HEK293 (cell line): ENCODE measurements at regions not wholly inside any gene's neighbourhood (a gene's known extent, or its start where the extent isn't known, plus 50 kb on each side); places are given as distances from the start of the nearest gene placed in this dataset.

ENCODE experiments used
- GLIS1 ChIP-seq: fragments of 450-650 bp; formaldehyde crosslinking; IDR thresholded peaks from 2 replicates; pipeline ENCODE4 v1.5.1; 2016; ENCODE audit warnings: missing biosample characterization, missing genetic modification characterization
- HOXD13 ChIP-seq: sonication (generic); formaldehyde crosslinking; IDR thresholded peaks from 2 replicates; pipeline ENCODE4 v1.8.0; 2022; ENCODE audit warnings: missing genetic modification reagents, borderline replicate concordance
- IKZF3 ChIP-seq: fragments of 450-650 bp; IDR thresholded peaks from 2 replicates; pipeline ENCODE4 v1.5.0; 2018; ENCODE audit warnings: missing biosample characterization, mild to moderate bottlenecking, missing genetic modification characterization, moderate library complexity
- KLF10 ChIP-seq: fragments of 450-650 bp; IDR thresholded peaks from 2 replicates; pipeline ENCODE4 v1.5.1; 2018; ENCODE audit warnings: missing biosample characterization, mild to moderate bottlenecking, missing genetic modification characterization
- OSR2 ChIP-seq: fragments of 450-650 bp; formaldehyde crosslinking; IDR thresholded peaks from 2 replicates; pipeline ENCODE4 v1.5.1; 2016; ENCODE audit warnings: missing biosample characterization, missing genetic modification characterization
- ZBTB7A ChIP-seq: fragments of 450-650 bp; formaldehyde crosslinking; IDR thresholded peaks from 2 replicates; pipeline ENCODE4 v1.5.1; 2016; ENCODE audit warnings: low read depth, missing biosample characterization, missing genetic modification characterization
- ZNF146 ChIP-seq: fragments of 450-650 bp; formaldehyde crosslinking; IDR thresholded peaks from 2 replicates; pipeline ENCODE4 v1.5.1; 2016; ENCODE audit warnings: missing biosample characterization, missing genetic modification characterization
- ZNF155 ChIP-seq: fragments of 450-650 bp; formaldehyde crosslinking; IDR thresholded peaks from 2 replicates; pipeline ENCODE4 v1.5.1; 2016; ENCODE audit warnings: missing biosample characterization, missing genetic modification characterization
- ZNF169 ChIP-seq: fragments of 450-650 bp; formaldehyde crosslinking; IDR thresholded peaks from 2 replicates; pipeline ENCODE4 v1.5.1; 2016; ENCODE audit warnings: missing biosample characterization, missing genetic modification characterization
- ZNF174 ChIP-seq: fragments of 450-650 bp; formaldehyde crosslinking; IDR thresholded peaks from 2 replicates; pipeline ENCODE4 v1.5.0; 2017; ENCODE audit warnings: missing biosample characterization, mild to moderate bottlenecking, missing genetic modification characterization
- ZNF19 ChIP-seq: fragments of 450-650 bp; formaldehyde crosslinking; IDR thresholded peaks from 2 replicates; pipeline ENCODE4; 2016; ENCODE audit warnings: missing biosample characterization, missing genetic modification characterization, low read depth
- ZNF2 ChIP-seq: fragments of 450-650 bp; formaldehyde crosslinking; IDR thresholded peaks from 2 replicates; pipeline ENCODE4 v1.5.1; 2016; ENCODE audit warnings: missing biosample characterization, missing genetic modification characterization
- ZNF239 ChIP-seq: fragments of 450-650 bp; formaldehyde crosslinking; IDR thresholded peaks from 2 replicates; pipeline ENCODE4 v1.5.1; 2016; ENCODE audit warnings: missing biosample characterization, missing genetic modification characterization
- ZNF24 ChIP-seq: fragments of 450-650 bp; formaldehyde crosslinking; IDR thresholded peaks from 2 replicates; pipeline ENCODE4 v1.5.1; 2016; ENCODE audit warnings: missing biosample characterization, missing genetic modification characterization
- ZNF248 ChIP-seq: fragments of 450-650 bp; formaldehyde crosslinking; IDR thresholded peaks from 2 replicates; pipeline ENCODE4 v1.5.1; 2017; ENCODE audit warnings: missing biosample characterization, missing genetic modification characterization
- ZNF324 ChIP-seq: fragments of 450-650 bp; formaldehyde crosslinking; IDR thresholded peaks from 2 replicates; pipeline ENCODE4 v1.5.1; 2016; ENCODE audit warnings: missing biosample characterization, missing genetic modification characterization
- ZNF341 ChIP-seq: fragments of 450-650 bp; formaldehyde crosslinking; IDR thresholded peaks from 2 replicates; pipeline ENCODE4; 2016; ENCODE audit warnings: low read depth, missing biosample characterization, missing genetic modification characterization
- ZNF423 ChIP-seq: fragments of 450-650 bp; formaldehyde crosslinking; IDR thresholded peaks from 2 replicates; pipeline ENCODE4 v1.5.1; 2016; ENCODE audit warnings: missing biosample characterization, missing genetic modification characterization
- ZNF48 ChIP-seq: fragments of 450-650 bp; formaldehyde crosslinking; IDR thresholded peaks from 2 replicates; pipeline ENCODE4 v1.5.1; 2016; ENCODE audit warnings: missing biosample characterization, missing genetic modification characterization
- ZNF549 ChIP-seq: fragments of 450-650 bp; IDR thresholded peaks from 2 replicates; pipeline ENCODE4 v1.5.1; 2018; ENCODE audit warnings: missing biosample characterization, missing genetic modification characterization, mild to moderate bottlenecking, inconsistent platforms, moderate library complexity
- ZNF560 ChIP-seq: fragments of 450-650 bp; formaldehyde crosslinking; IDR thresholded peaks from 2 replicates; pipeline ENCODE4 v1.5.1; 2017; ENCODE audit warnings: missing biosample characterization, missing genetic modification characterization, borderline replicate concordance
- ZNF585B ChIP-seq: fragments of 450-650 bp; formaldehyde crosslinking; IDR thresholded peaks from 2 replicates; pipeline ENCODE4 v1.5.1; 2016; ENCODE audit warnings: missing biosample characterization, missing genetic modification characterization
- ZNF596 ChIP-seq: fragments of 450-650 bp; IDR thresholded peaks from 2 replicates; pipeline ENCODE4 v1.5.0; 2018; ENCODE audit warnings: missing biosample characterization, mild to moderate bottlenecking, missing genetic modification characterization, moderate library complexity
- ZNF621 ChIP-seq: fragments of 450-650 bp; formaldehyde crosslinking; IDR thresholded peaks from 2 replicates; pipeline ENCODE4 v1.5.1; 2017; ENCODE audit warnings: missing biosample characterization, missing genetic modification characterization
- ZNF670 ChIP-seq: fragments of 450-650 bp; formaldehyde crosslinking; IDR thresholded peaks from 2 replicates; pipeline ENCODE4 v1.5.1; 2016; ENCODE audit warnings: missing biosample characterization, missing genetic modification characterization, low read depth
- ZNF747 ChIP-seq: fragments of 450-650 bp; formaldehyde crosslinking; IDR thresholded peaks from 2 replicates; pipeline ENCODE4 v1.5.1; 2016; ENCODE audit warnings: missing biosample characterization, missing genetic modification characterization
- ZNF768 ChIP-seq: fragments of 450-650 bp; formaldehyde crosslinking; IDR thresholded peaks from 2 replicates; pipeline ENCODE4 v1.5.1; 2018; ENCODE audit warnings: missing biosample characterization, mild to moderate bottlenecking, missing genetic modification characterization
- ZNF791 ChIP-seq: fragments of 450-650 bp; formaldehyde crosslinking; IDR thresholded peaks from 2 replicates; pipeline ENCODE4 v1.5.1; 2016; ENCODE audit warnings: missing biosample characterization, missing genetic modification characterization
- TF ChIP-seq, protein P1 (sequence below): fragments of 450-650 bp; formaldehyde crosslinking; IDR thresholded peaks from 2 replicates; pipeline ENCODE4 v1.5.1; 2016; ENCODE audit warnings: missing biosample characterization, missing genetic modification characterization
- TF ChIP-seq, protein P2 (sequence below): fragments of 450-650 bp; formaldehyde crosslinking; IDR thresholded peaks from 2 replicates; pipeline ENCODE4 v1.5.1; 2017; ENCODE audit warnings: missing biosample characterization, missing genetic modification characterization
- TF ChIP-seq, protein P3 (sequence below): fragments of 450-650 bp; formaldehyde crosslinking; IDR thresholded peaks from 2 replicates; pipeline ENCODE4 v1.5.1; 2016; ENCODE audit warnings: missing biosample characterization, missing genetic modification characterization
- TF ChIP-seq, protein P4 (sequence below): IDR thresholded peaks from 2 replicates; pipeline ENCODE4 v1.6.1; 2011; ENCODE audit warnings: mild to moderate bottlenecking, low read depth, low read length, borderline replicate concordance
- TF ChIP-seq, protein P5 (sequence below): fragments of 450-650 bp; formaldehyde crosslinking; IDR thresholded peaks from 2 replicates; pipeline ENCODE4 v1.5.1; 2016; ENCODE audit warnings: missing biosample characterization, missing genetic modification characterization

DNA sequence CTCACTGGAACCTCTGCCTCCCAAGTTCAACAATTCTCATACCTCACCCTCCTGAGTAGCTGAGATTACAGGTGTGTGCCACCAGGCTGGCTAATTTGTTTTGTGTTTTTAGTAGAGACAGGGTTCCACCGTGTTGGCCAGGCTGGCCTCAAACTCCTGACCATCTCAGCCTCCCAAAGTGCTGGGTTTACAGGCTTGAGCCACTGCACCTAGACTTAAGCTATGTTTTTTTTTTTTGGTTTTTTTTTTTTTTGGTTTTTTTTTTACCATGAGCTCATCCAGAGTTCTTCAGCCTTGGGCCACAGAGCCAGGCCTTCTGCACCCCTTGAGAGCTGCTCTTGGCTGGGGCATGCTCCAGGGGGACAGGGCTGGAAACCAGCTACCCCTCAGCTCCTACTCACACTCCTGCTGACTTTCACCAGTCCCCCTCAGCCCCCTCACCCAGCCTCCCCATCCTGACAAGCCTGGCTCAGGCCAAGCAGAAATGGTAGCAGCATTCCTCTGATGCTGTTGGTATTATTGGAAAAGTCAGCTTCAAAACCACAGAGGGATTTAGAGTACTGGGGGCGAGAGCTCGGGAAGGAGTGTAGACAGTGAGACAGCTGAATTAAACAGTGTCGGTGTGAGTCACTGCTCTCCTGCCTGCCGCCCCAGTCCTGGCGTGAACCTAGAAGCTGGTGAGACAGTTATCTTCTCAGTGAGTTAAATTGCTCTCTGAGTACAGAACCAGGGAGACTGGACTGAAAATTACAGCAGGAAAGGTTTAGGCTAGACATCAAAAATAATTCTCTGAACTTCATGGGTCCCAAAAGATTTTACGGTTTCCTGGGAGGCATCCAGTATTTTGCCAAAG is 63.7 kb downstream of the NAV1 start (continued):
- TF ChIP-seq ZNF341 (tag by site-specific recombination) (no peak), ZNF239 (no peak), GLIS1 (tag by site-specific recombination) (peak; percentile 72), ZNF2 (no peak), ZNF24 (tag by site-specific recombination) (no peak), ZNF560 (tag by site-specific recombination) (no peak), ZNF670 (tag by site-specific recombination) (no peak), ZNF791 (tag by site-specific recombination) (no peak), ZNF146 (tag by site-specific recombination) (no peak), ZNF747 (tag by site-specific recombination) (no peak), KLF10 (no peak), ZBTB7A (tag by site-specific recombination) (no peak), ZNF423 (tag by site-specific recombination) (no peak), ZNF768 (no peak), HOXD13 (CRISPR knock-in tag) (no peak), ZNF155 (no peak), ZNF596 (no peak), ZNF621 (tag by site-specific recombination) (no peak), ZNF585B (no peak), ZNF324 (tag by site-specific recombination) (no peak), ZNF169 (tag by site-specific recombination) (no peak), OSR2 (peak; percentile 34; the same call in 1 of the 2 replicates), ZNF48 (tag by site-specific recombination) (no peak), ZNF19 (tag by site-specific recombination) (no peak), ZNF549 (tag by site-specific recombination) (no peak), IKZF3 (tag by site-specific recombination) (no peak), ZNF174 (tag by site-specific recombination) (no peak), ZNF248 (tag by site-specific recombination) (no peak)
- TF ChIP-seq, protein P1, sequence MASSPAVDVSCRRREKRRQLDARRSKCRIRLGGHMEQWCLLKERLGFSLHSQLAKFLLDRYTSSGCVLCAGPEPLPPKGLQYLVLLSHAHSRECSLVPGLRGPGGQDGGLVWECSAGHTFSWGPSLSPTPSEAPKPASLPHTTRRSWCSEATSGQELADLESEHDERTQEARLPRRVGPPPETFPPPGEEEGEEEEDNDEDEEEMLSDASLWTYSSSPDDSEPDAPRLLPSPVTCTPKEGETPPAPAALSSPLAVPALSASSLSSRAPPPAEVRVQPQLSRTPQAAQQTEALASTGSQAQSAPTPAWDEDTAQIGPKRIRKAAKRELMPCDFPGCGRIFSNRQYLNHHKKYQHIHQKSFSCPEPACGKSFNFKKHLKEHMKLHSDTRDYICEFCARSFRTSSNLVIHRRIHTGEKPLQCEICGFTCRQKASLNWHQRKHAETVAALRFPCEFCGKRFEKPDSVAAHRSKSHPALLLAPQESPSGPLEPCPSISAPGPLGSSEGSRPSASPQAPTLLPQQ (tag by site-specific recombination) = no peak
- TF ChIP-seq, protein P2, sequence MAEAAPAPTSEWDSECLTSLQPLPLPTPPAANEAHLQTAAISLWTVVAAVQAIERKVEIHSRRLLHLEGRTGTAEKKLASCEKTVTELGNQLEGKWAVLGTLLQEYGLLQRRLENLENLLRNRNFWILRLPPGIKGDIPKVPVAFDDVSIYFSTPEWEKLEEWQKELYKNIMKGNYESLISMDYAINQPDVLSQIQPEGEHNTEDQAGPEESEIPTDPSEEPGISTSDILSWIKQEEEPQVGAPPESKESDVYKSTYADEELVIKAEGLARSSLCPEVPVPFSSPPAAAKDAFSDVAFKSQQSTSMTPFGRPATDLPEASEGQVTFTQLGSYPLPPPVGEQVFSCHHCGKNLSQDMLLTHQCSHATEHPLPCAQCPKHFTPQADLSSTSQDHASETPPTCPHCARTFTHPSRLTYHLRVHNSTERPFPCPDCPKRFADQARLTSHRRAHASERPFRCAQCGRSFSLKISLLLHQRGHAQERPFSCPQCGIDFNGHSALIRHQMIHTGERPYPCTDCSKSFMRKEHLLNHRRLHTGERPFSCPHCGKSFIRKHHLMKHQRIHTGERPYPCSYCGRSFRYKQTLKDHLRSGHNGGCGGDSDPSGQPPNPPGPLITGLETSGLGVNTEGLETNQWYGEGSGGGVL = peak; percentile 55
- TF ChIP-seq, protein P3, sequence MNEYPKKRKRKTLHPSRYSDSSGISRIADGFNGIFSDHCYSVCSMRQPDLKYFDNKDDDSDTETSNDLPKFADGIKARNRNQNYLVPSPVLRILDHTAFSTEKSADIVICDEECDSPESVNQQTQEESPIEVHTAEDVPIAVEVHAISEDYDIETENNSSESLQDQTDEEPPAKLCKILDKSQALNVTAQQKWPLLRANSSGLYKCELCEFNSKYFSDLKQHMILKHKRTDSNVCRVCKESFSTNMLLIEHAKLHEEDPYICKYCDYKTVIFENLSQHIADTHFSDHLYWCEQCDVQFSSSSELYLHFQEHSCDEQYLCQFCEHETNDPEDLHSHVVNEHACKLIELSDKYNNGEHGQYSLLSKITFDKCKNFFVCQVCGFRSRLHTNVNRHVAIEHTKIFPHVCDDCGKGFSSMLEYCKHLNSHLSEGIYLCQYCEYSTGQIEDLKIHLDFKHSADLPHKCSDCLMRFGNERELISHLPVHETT (tag by site-specific recombination) = no peak
- TF ChIP-seq, protein P4, sequence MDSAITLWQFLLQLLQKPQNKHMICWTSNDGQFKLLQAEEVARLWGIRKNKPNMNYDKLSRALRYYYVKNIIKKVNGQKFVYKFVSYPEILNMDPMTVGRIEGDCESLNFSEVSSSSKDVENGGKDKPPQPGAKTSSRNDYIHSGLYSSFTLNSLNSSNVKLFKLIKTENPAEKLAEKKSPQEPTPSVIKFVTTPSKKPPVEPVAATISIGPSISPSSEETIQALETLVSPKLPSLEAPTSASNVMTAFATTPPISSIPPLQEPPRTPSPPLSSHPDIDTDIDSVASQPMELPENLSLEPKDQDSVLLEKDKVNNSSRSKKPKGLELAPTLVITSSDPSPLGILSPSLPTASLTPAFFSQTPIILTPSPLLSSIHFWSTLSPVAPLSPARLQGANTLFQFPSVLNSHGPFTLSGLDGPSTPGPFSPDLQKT = no peak
- TF ChIP-seq, protein P5, sequence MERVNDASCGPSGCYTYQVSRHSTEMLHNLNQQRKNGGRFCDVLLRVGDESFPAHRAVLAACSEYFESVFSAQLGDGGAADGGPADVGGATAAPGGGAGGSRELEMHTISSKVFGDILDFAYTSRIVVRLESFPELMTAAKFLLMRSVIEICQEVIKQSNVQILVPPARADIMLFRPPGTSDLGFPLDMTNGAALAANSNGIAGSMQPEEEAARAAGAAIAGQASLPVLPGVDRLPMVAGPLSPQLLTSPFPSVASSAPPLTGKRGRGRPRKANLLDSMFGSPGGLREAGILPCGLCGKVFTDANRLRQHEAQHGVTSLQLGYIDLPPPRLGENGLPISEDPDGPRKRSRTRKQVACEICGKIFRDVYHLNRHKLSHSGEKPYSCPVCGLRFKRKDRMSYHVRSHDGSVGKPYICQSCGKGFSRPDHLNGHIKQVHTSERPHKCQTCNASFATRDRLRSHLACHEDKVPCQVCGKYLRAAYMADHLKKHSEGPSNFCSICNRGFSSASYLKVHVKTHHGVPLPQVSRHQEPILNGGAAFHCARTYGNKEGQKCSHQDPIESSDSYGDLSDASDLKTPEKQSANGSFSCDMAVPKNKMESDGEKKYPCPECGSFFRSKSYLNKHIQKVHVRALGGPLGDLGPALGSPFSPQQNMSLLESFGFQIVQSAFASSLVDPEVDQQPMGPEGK (tag by site-specific recombination) = peak; percentile 34; the same call in 1 of the 2 replicates
